C4-2B (cell line): ENCODE measurements at regions not wholly inside any gene's neighbourhood (a gene's known extent, or its start where the extent isn't known, plus 50 kb on each side); places are given as distances from the start of the nearest gene placed in this dataset.

ENCODE experiments used
- CTCF ChIP-seq: fragments of 450-650 bp; conservative IDR thresholded peaks from 2 replicates; pipeline ENCODE4 v1.5.1; 2017; ENCODE audit warnings: mild to moderate bottlenecking
- ZFX ChIP-seq: fragments of 450-650 bp; IDR thresholded peaks from 2 replicates; pipeline ENCODE4 v1.6.1; 2017

DNA sequence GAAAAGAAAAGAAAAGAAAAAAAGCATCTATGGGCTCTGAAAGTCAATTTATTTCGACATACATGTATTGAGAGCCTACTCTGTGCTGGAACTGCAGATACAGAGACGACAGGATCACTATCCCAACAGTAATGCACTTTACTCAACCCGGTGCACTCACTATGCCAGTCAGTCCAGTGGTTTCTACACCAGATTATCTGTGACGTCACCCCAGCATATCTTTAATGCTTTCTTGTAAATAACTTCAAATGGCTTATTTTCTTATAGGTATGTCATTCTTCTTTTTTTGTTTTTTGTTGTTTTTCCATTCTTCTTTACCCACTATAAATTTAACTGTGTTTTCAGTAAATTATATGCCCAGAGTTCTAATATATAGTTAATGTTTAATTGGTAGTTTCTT, 800.0 kb upstream of the FANCL start:
- TF ChIP-seq CTCF = no peak
- TF ChIP-seq ZFX = no peak
